GM12874 (cell line): ENCODE measurements at regions not wholly inside any gene's neighbourhood (a gene's known extent, or its start where the extent isn't known, plus 50 kb on each side); places are given as distances from the start of the nearest gene placed in this dataset.

Experiments
- TF ChIP-seq, protein P1 (sequence below): IDR thresholded peaks from 2 replicates; pipeline ENCODE4 v1.5.1; 2011; ENCODE audit warnings: low read depth, mild to moderate bottlenecking, control low read depth, low read length, moderate library complexity; ENCODE audit not compliant: insufficient read depth

DNA sequence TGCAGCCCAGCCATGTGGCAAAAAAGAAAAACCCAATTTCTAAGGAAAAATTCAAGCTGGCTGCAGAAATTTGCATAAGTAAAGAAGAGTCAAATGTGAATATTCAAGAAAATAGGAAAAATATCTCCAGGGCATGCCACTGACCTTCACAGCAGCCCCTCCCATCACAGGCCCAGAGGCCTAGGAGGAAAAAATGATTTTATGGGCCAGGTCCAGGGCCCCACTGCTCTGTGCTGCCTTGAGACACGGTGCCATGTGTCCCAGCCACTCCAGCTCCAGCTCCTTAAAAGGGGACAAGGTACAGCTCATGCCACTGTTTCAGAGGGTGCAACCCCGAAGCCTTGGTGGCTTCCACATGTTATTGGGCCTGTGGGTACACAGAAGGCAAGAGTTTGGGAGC, 182.7 kb upstream of the FGF16 start:
- TF ChIP-seq, protein P1, sequence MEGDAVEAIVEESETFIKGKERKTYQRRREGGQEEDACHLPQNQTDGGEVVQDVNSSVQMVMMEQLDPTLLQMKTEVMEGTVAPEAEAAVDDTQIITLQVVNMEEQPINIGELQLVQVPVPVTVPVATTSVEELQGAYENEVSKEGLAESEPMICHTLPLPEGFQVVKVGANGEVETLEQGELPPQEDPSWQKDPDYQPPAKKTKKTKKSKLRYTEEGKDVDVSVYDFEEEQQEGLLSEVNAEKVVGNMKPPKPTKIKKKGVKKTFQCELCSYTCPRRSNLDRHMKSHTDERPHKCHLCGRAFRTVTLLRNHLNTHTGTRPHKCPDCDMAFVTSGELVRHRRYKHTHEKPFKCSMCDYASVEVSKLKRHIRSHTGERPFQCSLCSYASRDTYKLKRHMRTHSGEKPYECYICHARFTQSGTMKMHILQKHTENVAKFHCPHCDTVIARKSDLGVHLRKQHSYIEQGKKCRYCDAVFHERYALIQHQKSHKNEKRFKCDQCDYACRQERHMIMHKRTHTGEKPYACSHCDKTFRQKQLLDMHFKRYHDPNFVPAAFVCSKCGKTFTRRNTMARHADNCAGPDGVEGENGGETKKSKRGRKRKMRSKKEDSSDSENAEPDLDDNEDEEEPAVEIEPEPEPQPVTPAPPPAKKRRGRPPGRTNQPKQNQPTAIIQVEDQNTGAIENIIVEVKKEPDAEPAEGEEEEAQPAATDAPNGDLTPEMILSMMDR, result no peak

DNA sequence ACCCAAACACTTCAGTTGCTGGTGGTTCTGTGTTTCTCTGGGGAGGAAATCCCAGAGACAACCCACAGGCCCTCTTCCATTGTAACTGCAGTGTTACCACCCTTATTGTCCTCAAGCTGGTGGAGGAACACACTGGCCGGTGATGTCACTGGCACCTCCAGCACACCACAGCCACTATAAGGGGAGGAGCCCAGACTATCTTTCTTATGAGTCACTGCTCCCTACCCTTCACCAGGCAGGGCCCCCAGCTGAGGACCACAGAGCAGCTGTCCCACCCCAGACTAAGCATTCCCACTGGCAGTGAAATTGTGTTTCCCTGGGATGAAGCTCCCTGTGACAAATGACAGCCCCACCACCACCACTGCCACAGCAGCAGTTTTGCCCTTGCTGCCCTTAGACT, 171.8 kb upstream of the FGF16 start:
- TF ChIP-seq, protein P1, result no peak

DNA sequence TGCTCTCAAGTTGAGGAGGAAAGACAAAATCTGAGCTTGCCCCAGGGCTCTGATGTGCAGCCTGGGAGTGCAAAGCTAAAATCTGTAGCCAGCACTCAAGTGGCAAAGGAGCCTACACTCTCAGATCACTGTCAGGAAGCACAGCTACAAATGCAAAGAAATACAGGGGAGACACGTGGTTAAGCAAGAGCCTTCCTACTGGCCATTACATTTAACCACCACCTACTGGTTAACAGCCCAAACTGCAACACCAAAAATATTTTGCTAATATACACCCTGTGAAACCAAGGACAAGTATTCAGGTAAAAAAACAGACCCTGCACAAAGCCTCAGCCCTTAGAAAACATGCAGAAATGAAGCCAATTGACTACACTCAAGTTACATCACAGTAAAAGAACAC, 170.4 kb upstream of the FGF16 start:
- TF ChIP-seq, protein P1, result no peak

DNA sequence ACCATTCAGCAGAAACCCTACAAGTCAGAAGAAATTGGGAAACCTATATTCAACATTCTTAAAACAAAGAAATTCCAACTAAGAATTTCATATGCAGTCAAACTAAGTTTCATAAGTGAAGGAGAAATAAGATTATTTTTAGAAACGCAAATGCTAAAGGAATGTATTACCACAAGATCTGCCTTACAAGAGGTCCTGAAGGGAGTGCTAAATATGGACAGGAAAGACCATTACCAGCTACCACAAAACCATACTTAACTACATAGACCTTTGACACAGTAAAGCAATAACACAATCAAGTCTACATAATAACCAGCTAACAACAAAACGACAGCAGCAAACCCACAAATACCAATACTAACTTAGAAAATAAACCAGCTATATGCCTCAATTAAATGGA, 169.3 kb upstream of the FGF16 start:
- TF ChIP-seq, protein P1, result no peak

DNA sequence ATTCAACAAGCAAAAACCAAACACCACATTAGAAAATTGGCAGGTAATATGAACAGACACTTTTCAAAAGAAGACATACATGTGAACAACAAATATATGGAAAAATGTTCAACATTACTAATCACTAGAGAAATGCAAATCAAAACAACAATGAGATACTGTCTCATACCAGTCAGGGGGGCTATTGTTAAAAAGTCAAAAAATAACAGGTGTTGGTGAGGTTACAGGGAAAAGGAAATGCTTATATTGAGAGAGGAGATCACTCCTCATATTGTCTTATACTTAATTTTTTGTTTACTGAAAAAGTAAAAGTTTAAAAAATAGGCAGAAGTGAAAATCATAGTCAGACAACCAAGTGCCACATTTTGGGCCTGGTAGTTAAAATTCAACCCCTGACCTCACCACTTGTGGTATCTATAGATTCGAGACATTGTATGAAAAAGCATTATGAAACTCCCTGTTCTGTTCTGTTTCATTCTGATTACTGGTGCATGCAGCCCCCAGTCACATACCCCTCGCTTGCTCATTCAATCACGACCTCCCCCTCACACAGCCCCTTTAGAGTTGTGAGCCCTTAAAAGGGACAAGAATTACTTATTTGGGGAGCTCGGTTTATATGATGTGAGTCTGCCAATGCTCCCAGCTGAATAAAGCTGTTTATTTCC, 153.7 kb upstream of the FGF16 start:
- TF ChIP-seq, protein P1, result no peak

DNA sequence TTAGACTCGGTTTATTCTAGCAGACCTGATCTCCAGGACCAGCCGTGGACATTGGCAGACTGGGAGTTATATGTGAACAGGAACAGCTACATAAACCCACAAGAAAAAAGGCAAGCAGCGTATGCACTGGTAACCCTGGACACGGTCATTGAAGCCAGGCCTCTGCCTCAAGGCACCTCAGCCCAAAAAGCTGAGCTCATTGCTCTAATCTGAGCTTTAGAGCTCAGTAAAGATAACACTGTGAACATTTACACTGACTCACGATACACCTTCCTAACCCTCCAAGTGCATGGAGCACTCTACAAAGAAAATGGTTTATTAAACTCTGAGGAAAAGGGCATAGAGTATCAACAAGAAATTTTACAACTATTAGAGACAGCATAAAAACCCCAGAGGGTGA, 148.9 kb upstream of the FGF16 start:
- TF ChIP-seq, protein P1, result no peak

DNA sequence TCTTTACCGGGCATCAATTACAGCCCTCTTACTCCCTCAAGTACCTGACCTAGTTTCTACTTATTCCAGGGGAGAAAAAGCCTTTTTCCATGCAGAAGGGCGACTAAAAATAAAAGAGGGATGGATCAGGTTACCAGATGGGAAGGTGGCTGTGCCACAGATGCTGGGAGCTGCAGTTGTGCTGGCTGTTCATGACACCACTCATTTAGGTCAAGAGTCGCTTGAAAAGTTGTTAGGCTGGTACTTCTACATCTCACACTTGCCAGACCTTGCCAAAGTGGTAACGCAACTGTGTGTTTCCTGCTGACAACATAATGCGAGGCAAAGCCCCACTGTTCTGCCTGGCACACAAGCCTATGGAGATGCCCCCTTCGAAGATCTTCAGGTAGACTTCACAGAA, 148.4 kb upstream of the FGF16 start:
- TF ChIP-seq, protein P1, result no peak
